ENCODE measurements at regions not wholly inside any gene's neighbourhood (a gene's known extent, or its start where the extent isn't known, plus 50 kb on each side); places are given as distances from the start of the nearest gene placed in this dataset.

DNA sequence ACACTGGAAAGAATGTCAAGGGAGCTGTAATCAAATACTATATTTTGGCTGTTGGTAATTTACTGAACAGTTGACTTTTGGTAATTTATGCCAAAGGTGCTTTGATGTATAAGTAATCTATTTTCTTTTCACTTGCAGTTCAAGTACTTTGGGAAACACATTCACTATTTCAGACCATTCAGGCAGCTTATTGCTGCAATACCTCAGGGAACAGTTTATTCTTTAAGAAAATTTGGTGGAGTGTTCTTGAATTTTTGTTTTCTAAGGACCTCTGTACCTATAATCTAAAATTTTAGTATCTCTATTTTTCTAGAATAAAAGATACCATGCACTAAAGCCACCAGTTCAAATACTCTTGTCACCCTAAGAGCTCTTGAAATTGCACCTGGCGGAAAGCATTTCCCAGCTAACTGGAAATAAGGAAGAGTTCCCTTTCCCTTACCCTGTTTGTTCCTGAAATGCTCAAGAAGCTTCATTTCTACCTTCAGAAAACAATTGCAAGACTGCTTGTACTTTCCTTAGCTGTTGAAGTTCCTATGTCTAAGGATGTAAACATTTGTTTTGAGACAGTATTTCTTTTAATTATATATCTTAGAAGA is 633.5 kb upstream of the FAT1 start:
- Histone ChIP-seq H3K9me3 (no peaks in the 10 kb centered on the region), H3K27me3 (no peaks in the 10 kb centered on the region), H3K36me3 (no peaks in the 10 kb centered on the region), H3K4me3 (ENCODE audit: low read depth in 1 of 2, low read length in 1 of 2) (no peak overlapping the region), H3K4me1 (ENCODE audit: control insufficient read depth in 1 of 2, insufficient read depth in 1 of 2, low read depth in 1 of 2, low read length in 1 of 2) (no peaks in the 10 kb centered on the region), H3K27ac (no peak overlapping the region)
- TF ChIP-seq, protein P1, sequence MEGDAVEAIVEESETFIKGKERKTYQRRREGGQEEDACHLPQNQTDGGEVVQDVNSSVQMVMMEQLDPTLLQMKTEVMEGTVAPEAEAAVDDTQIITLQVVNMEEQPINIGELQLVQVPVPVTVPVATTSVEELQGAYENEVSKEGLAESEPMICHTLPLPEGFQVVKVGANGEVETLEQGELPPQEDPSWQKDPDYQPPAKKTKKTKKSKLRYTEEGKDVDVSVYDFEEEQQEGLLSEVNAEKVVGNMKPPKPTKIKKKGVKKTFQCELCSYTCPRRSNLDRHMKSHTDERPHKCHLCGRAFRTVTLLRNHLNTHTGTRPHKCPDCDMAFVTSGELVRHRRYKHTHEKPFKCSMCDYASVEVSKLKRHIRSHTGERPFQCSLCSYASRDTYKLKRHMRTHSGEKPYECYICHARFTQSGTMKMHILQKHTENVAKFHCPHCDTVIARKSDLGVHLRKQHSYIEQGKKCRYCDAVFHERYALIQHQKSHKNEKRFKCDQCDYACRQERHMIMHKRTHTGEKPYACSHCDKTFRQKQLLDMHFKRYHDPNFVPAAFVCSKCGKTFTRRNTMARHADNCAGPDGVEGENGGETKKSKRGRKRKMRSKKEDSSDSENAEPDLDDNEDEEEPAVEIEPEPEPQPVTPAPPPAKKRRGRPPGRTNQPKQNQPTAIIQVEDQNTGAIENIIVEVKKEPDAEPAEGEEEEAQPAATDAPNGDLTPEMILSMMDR (IDR thresholded peaks at IDR 0.05) = no peak

DNA sequence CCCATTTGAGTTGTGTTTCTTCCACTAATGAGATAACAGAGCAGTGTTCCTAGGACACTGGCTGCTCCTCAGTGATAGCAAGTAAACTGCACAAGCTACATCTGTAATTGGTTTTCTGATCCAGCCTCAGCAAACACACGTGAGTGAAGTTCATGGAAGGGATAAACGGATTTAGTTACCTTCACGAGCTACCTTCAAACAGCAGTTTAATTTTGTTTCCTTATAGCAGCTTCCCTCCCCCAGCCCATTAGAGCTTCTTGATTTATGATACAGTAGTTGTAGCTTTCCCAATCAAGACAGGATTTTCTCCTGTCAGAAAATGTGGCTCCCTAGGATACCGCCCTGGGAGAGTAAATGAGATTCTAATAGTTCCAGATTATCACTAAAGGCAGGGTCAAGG is 634.2 kb upstream of the FAT1 start:
- no peaks in the 10 kb centered on the region for H3K27me3 ChIP-seq
- no peaks in the 10 kb centered on the region for H3K9me3 ChIP-seq
- H3K4me1 ChIP-seq (ENCODE audit: control insufficient read depth in 1 of 2, insufficient read depth in 1 of 2, low read depth in 1 of 2, low read length in 1 of 2) = no peaks in the 10 kb centered on the region
- H3K36me3 ChIP-seq = no peaks in the 10 kb centered on the region
- TF ChIP-seq, protein P1 (IDR thresholded peaks at IDR 0.05) = no peak
- no peak overlapping the region for H3K27ac ChIP-seq
- no peak overlapping the region for H3K4me3 ChIP-seq (ENCODE audit: low read depth in 1 of 2, low read length in 1 of 2)

DNA sequence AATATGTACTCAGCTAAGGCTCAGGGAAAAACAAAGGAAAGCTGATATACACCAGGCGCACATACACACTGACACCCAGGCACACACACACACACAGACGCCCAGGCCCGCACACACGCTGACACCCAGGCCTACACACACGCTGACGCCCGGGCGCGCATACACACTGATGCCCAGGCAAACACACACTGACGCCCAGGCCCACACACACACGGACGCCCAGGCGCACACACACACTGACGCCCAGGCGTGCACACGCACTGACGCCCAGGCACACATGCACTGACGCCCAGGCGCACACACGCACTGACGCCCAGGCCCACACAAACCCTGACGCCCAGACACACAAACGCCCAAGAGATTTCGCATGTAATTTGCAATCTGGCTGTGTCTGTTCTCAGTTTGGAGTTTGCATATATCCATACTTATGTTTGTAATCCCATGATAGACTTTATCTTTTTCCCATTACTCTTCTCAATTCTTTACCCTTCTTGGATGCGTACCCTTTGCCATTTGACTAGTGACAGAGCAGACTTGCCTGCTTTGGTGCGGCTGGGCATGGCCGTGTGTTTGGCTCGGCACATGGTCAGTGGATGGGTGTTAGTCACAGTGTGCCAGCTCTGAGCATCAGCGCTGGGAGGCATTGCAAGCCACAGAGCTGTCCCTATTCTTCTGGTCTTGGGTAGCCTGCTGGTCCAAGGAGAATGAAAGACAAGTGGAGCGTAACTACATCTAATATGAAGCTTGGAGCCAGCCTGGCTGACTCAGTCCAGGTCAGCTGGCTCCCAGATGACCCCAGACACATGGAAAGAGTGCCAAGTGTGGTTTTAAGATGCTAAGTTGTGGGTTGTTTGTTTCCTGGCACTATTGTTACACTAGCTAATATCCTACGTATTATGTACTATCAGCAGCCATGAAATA is 632.4 kb upstream of the ZFP42 start:
- Histone ChIP-seq H3K4me1 (ENCODE audit: control insufficient read depth in 1 of 2, insufficient read depth in 1 of 2, low read depth in 1 of 2, low read length in 1 of 2) (no peaks in the 10 kb centered on the region), H3K36me3 (no peaks in the 10 kb centered on the region), H3K27me3 (no peaks in the 10 kb centered on the region), H3K27ac (no peak overlapping the region), H3K9me3 (no peaks in the 10 kb centered on the region), H3K4me3 (ENCODE audit: low read depth in 1 of 2, low read length in 1 of 2) (no peak overlapping the region)
- TF ChIP-seq, protein P1 (IDR thresholded peaks at IDR 0.05) = no peak

DNA sequence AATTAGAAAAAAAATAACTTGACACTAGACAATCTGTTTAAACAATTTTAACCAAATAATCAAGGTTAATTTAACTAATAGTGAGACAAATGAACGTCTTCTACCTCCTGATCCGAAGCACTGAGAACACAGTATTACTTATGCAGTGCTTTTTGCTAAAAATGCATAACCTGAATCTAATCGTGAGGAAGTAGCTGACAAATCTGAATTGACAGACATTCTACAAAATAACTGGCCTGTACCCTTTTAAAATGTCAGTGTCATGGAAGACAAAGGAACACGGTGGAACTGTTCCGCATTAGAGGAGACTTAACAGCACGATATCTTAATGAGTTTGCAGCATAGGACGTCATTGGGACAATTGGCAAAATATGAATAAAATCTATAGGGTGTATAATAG is 631.2 kb upstream of the ZFP42 start:
- Histone ChIP-seq H3K27me3 (no peaks in the 10 kb centered on the region), H3K36me3 (no peaks in the 10 kb centered on the region), H3K27ac (no peak overlapping the region), H3K4me3 (ENCODE audit: low read depth in 1 of 2, low read length in 1 of 2) (no peak overlapping the region), H3K9me3 (no peaks in the 10 kb centered on the region), H3K4me1 (ENCODE audit: control insufficient read depth in 1 of 2, insufficient read depth in 1 of 2, low read depth in 1 of 2, low read length in 1 of 2) (no peaks in the 10 kb centered on the region)
- TF ChIP-seq, protein P1 (IDR thresholded peaks at IDR 0.05) = no peak

DNA sequence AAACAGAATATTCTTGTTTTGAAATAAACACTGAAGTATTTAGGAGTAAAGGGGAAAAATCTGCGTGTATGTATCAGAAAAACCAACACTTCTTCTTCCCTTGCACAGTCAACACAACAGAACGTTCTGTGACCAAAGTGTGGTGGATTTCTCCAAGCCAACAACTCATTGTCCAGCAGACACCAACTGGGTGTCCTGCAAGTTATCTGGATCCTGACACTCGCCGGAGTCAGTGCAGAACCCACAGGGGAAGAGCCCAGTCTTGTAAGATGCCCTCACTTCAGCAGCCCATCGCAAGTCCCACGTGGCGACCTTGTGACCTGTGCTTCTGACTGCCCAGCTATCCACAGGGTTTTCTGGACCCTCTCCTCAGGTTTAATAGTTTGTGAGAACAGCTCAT is 630.7 kb upstream of the ZFP42 start:
- Histone ChIP-seq H3K27ac (no peak overlapping the region), H3K9me3 (no peaks in the 10 kb centered on the region), H3K4me3 (ENCODE audit: low read depth in 1 of 2, low read length in 1 of 2) (no peak overlapping the region), H3K27me3 (no peaks in the 10 kb centered on the region), H3K36me3 (no peaks in the 10 kb centered on the region), H3K4me1 (ENCODE audit: control insufficient read depth in 1 of 2, insufficient read depth in 1 of 2, low read depth in 1 of 2, low read length in 1 of 2) (no peaks in the 10 kb centered on the region)
- TF ChIP-seq, protein P1 (IDR thresholded peaks at IDR 0.05) = no peak

Data from neutrophil (primary cell).